ENCODE measurements at regions not wholly inside any gene's neighbourhood (a gene's known extent, or its start where the extent isn't known, plus 50 kb on each side); places are given as distances from the start of the nearest gene placed in this dataset.

DNA sequence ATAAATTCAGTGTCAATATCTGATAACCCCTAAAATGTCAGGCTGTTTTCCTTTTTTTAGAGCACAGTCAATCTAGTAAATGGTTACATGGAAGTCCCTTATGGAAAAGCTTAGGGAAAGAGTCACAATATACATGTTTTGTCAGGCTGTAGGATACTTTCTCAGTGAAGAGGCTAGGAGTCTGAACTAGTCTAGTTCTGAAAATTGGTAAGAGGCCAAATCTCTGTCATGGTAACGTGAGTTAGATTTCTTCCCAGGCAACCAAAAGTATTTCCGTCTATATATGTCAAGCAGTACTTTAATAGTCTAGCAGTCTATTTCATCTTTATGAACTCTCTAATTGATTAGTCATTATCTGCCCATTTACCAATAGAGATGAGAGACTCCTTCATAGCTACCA is 215.9 kb upstream of the LRRC3B start:
- no peaks in the 10 kb centered on the region for H3K27me3 ChIP-seq (replicated peaks in 1 of 7)
- H3K9me3 ChIP-seq: peaks cover 0 to 11% (median 0%) of the 10 kb centered on the region in 8 donors
- 78 to 88% (median 79%) methylated on average over 2 of the region's 2 CpGs for WGBS, 5 donors
- H3K4me3 ChIP-seq: no peak overlapping the region
- TF ChIP-seq, protein P1, sequence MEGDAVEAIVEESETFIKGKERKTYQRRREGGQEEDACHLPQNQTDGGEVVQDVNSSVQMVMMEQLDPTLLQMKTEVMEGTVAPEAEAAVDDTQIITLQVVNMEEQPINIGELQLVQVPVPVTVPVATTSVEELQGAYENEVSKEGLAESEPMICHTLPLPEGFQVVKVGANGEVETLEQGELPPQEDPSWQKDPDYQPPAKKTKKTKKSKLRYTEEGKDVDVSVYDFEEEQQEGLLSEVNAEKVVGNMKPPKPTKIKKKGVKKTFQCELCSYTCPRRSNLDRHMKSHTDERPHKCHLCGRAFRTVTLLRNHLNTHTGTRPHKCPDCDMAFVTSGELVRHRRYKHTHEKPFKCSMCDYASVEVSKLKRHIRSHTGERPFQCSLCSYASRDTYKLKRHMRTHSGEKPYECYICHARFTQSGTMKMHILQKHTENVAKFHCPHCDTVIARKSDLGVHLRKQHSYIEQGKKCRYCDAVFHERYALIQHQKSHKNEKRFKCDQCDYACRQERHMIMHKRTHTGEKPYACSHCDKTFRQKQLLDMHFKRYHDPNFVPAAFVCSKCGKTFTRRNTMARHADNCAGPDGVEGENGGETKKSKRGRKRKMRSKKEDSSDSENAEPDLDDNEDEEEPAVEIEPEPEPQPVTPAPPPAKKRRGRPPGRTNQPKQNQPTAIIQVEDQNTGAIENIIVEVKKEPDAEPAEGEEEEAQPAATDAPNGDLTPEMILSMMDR (IDR thresholded peaks at IDR 0.05 in 8 of 11, conservative IDR thresholded peaks at IDR 0.05 in 3 of 11): no peak
- TF ChIP-seq POLR2A (IDR thresholded peaks at IDR 0.05) (no peak), POLR2AphosphoS5 (IDR thresholded peaks at IDR 0.05) (no peak)
- DNase-seq: no peak
- no peaks in the 10 kb centered on the region for H3K4me1 ChIP-seq
- intact Hi-C loops (cut with DNase I; ENCODE audit: low total_unique reads): no loop called here
- no peak overlapping the region for H3K27ac ChIP-seq
- no peaks in the 10 kb centered on the region for H3K36me3 ChIP-seq

DNA sequence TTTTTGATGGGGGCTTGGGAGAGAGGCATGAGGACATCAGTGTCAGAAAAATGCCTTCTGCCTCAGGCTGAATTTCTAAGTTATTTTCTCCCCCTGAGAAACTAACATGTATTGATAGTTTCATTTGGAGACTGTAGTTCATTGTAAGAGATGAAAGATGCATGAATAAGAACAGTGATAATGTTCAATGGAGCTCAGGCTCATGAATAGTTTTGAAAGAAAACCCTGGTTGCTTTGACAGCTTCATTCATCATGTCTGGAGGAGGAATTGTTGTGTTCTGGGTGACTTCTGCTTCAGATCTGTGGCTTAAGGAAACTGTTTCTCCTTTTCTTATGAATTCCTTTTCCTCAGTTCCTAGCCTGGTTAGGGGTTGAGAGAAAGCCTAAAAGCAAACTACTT is 204.0 kb upstream of the LRRC3B start:
- H3K4me1 ChIP-seq: no peaks in the 10 kb centered on the region

DNA sequence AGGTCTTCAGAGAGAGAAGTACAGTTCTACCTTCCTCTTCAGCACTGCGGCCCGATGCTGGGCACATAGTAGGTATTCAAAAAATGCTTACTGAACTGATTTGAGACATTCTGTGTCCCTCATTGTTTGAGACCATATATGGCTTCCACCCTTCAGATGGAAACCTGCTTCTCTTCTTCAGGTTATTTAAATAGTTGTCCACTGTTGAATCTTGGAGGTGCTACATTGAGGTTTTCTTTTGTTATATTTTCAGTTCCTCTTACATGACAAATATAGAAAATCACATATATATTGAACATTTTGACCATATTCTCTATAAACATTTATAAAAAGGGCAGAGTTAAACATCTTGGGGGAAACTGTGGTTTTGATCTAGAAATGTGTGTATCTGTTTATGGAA is 200.2 kb upstream of the LRRC3B start:
- Histone ChIP-seq H3K4me3 (no peak overlapping the region), H3K4me1 (no peaks in the 10 kb centered on the region), H3K36me3 (no peaks in the 10 kb centered on the region), H3K27me3 (replicated peaks in 1 of 7) (no peaks in the 10 kb centered on the region), H3K27ac (no peak overlapping the region), H3K9me3 (no peaks in the 10 kb centered on the region)
- WGBS, 5 donors: 87 to 97% (median 90%) methylated on average over 2 of the region's 2 CpGs
- DNase-seq: no peak
- intact Hi-C loops (cut with DNase I; ENCODE audit: low total_unique reads): no loop called here
- TF ChIP-seq, protein P1 (IDR thresholded peaks at IDR 0.05 in 8 of 11, conservative IDR thresholded peaks at IDR 0.05 in 3 of 11): no peak
- TF ChIP-seq POLR2A (IDR thresholded peaks at IDR 0.05): no peak
- no peak for TF ChIP-seq POLR2AphosphoS5 (IDR thresholded peaks at IDR 0.05)

More for the DNA sequence above, 204.0 kb upstream of the LRRC3B start:
- H3K36me3 ChIP-seq: no peaks in the 10 kb centered on the region
- H3K4me3 ChIP-seq: no peak overlapping the region
- TF ChIP-seq POLR2A (IDR thresholded peaks at IDR 0.05) (no peak), POLR2AphosphoS5 (IDR thresholded peaks at IDR 0.05) (no peak)
- TF ChIP-seq, protein P1 (IDR thresholded peaks at IDR 0.05 in 8 of 11, conservative IDR thresholded peaks at IDR 0.05 in 3 of 11): no peak
- no peaks in the 10 kb centered on the region for H3K27me3 ChIP-seq (replicated peaks in 1 of 7)
- H3K27ac ChIP-seq: no peak overlapping the region
- H3K9me3 ChIP-seq: peaks cover 0 to 20% (median 2%) of the 10 kb centered on the region in 8 donors
- DNase-seq: no peak
- intact Hi-C loops (cut with DNase I; ENCODE audit: low total_unique reads): no loop called here

- no peaks in the 10 kb centered on the region for H3K4me1 ChIP-seq
- H3K27ac ChIP-seq: no peak overlapping the region
- H3K36me3 ChIP-seq: no peaks in the 10 kb centered on the region
- TF ChIP-seq POLR2AphosphoS5 (IDR thresholded peaks at IDR 0.05) (no peak), POLR2A (IDR thresholded peaks at IDR 0.05) (no peak)
- TF ChIP-seq, protein P1 (IDR thresholded peaks at IDR 0.05 in 8 of 11, conservative IDR thresholded peaks at IDR 0.05 in 3 of 11): no peak
- intact Hi-C loops (cut with DNase I; ENCODE audit: low total_unique reads): no loop called here
- no peak for DNase-seq
- 76 to 85% (median 81%) methylated on average over 3 of the region's 3 CpGs for WGBS, 5 donors
- H3K27me3 ChIP-seq (replicated peaks in 1 of 7): no peaks in the 10 kb centered on the region
- no peaks in the 10 kb centered on the region for H3K9me3 ChIP-seq
- no peak overlapping the region for H3K4me3 ChIP-seq
Measured at GRCh38 chr3:26425076-26425475, 197.5 kb upstream of the LRRC3B start.

All from spleen (tissue), 11 donors.